Hepatocyte (in vitro differentiated cells): ENCODE measurements at regions not wholly inside any gene's neighbourhood (a gene's known extent, or its start where the extent isn't known, plus 50 kb on each side); places are given as distances from the start of the nearest gene placed in this dataset.

Experiments used
- DNase-seq: peaks from one replicate; pipeline ENCODE4 v3.0.0-alpha.2; 2016; ENCODE audit warnings: low spot score
- H2AFZ ChIP-seq: fragments of 200-600 bp; sonication (generic); 2 replicates; pipeline ENCODE4 v1.6.0; 2016; ENCODE audit warnings: antibody characterized with exemption, mild to moderate bottlenecking
- H3K27ac ChIP-seq: fragments of 200-600 bp; sonication (generic); 2 replicates; pipeline ENCODE4 v1.5.1; 2016; ENCODE audit warnings: mild to moderate bottlenecking
- H3K27me3 ChIP-seq: fragments of 200-600 bp; sonication (generic); 2 replicates; pipeline ENCODE4 v1.6.1; 2016
- H3K36me3 ChIP-seq: fragments of 200-600 bp; sonication (generic); replicated peaks from 2 replicates; pipeline ENCODE4 v1.5.1; 2016; ENCODE audit warnings: low read depth; ENCODE audit not compliant: insufficient read depth
- H3K4me1 ChIP-seq: fragments of 200-600 bp; sonication (generic); 2 replicates; pipeline ENCODE4 v1.5.1; 2016; ENCODE audit warnings: mild to moderate bottlenecking, moderate library complexity; ENCODE audit not compliant: insufficient read depth
- H3K4me2 ChIP-seq: fragments of 200-600 bp; sonication (generic); 2 replicates; pipeline ENCODE4 v1.6.0; 2016
- H3K4me3 ChIP-seq: fragments of 200-600 bp; sonication (generic); 2 replicates; pipeline ENCODE4 v1.5.1; 2016; ENCODE audit warnings: mild to moderate bottlenecking
- H3K79me2 ChIP-seq: fragments of 200-600 bp; sonication (generic); 2 replicates; pipeline ENCODE4 v1.6.0; 2017; ENCODE audit warnings: mild to moderate bottlenecking
- H3K9me2 ChIP-seq: fragments of 200-600 bp; sonication (generic); replicated peaks from 2 replicates; pipeline ENCODE4 v1.6.0; 2017; ENCODE audit warnings: mild to moderate bottlenecking; ENCODE audit not compliant: insufficient read depth
- H3K9me3 ChIP-seq: fragments of 200-600 bp; sonication (generic); 2 replicates; pipeline ENCODE4 v1.5.1; 2016; ENCODE audit warnings: low read depth, mild to moderate bottlenecking
- H4K20me1 ChIP-seq: fragments of 200-600 bp; sonication (generic); 2 replicates; pipeline ENCODE4 v1.6.0; 2016; ENCODE audit warnings: mild to moderate bottlenecking; ENCODE audit not compliant: insufficient read depth, poor library complexity, severe bottlenecking
- EZH2 ChIP-seq: fragments of 200-600 bp; sonication (generic); IDR thresholded peaks from 2 replicates; pipeline ENCODE4 v1.6.1; 2016; ENCODE audit warnings: antibody characterized with exemption, mild to moderate bottlenecking, borderline replicate concordance
- EZH2phosphoT487 ChIP-seq: fragments of 200-600 bp; sonication (generic); IDR thresholded peaks from one replicate; pipeline ENCODE4 v1.6.1; 2018; ENCODE audit warnings: antibody characterized with exemption, mild to moderate bottlenecking, low read depth, moderate library complexity; ENCODE audit not compliant: unreplicated experiment, severe bottlenecking
- WGBS: methylation state at CpG from one replicate; pipeline ENCODE4 v1.1.6; 2016; ENCODE audit warnings: low lambda C conversion rate; ENCODE audit errors: missing lambda C conversion rate; 5-methylcytosine and 5-hydroxymethylcytosine counted together
- TF ChIP-seq, protein P1 (sequence below): fragments of 200-600 bp; sonication (generic); IDR thresholded peaks from 2 replicates; pipeline ENCODE4 v1.5.1; 2016; ENCODE audit warnings: antibody characterized with exemption, mild to moderate bottlenecking; ENCODE audit not compliant: poor library complexity

DNA sequence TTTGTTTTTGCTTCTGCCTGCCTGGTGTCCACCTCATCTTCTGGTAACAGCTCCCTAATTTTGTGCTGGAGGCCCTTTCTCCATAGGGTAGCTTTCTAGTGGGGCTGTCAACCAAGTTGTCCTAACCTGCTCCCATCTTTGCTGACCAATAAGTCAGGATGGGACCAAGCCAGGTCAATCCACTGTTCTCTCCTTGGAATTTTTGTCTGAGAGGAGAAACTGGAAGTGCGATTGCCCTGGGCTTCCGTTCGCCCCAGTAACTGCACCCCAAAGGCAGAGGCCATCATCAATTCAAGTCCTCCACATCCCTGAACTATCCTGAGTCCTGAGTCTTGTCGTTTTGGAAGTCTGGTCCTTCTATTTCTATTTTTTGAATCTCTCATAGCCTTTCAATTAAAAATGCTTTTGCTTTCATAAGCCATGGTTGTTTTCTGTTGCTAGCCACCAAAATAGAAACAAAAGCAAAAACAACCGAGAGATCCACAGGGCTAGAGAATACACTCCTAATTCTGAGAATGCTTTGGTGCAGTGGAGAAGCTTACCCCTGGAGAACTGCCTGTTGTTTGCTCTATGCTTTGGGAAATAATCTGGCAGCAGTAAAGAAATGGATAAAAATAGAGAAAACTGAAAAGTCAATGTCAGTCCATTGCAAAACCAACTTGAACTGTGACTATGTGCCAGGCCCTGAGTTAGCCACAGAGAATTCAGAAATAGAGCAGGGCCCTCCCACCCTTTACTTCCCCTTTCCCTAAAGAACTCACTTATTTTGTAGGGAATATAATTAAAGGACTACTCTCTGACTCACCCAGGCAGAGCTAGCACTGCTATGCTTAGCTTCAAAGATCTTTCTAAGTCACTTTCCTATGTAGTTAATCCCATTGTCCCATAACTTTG is 368.1 kb downstream of the CXCL12 start:
- H3K4me2 ChIP-seq = no peak overlapping the region
- no peaks in the 10 kb centered on the region for H3K27me3 ChIP-seq
- no peaks in the 10 kb centered on the region for H3K9me3 ChIP-seq
- H3K4me3 ChIP-seq = no peak overlapping the region
- DNase-seq = no peak
- H3K9me2 ChIP-seq = no peaks in the 10 kb centered on the region
- H3K36me3 ChIP-seq = no peaks in the 10 kb centered on the region
- H3K4me1 ChIP-seq = no peaks in the 10 kb centered on the region
- H3K27ac ChIP-seq = no peak overlapping the region
- TF ChIP-seq EZH2 (no peak), EZH2phosphoT487 (no peak)
- TF ChIP-seq, protein P1, sequence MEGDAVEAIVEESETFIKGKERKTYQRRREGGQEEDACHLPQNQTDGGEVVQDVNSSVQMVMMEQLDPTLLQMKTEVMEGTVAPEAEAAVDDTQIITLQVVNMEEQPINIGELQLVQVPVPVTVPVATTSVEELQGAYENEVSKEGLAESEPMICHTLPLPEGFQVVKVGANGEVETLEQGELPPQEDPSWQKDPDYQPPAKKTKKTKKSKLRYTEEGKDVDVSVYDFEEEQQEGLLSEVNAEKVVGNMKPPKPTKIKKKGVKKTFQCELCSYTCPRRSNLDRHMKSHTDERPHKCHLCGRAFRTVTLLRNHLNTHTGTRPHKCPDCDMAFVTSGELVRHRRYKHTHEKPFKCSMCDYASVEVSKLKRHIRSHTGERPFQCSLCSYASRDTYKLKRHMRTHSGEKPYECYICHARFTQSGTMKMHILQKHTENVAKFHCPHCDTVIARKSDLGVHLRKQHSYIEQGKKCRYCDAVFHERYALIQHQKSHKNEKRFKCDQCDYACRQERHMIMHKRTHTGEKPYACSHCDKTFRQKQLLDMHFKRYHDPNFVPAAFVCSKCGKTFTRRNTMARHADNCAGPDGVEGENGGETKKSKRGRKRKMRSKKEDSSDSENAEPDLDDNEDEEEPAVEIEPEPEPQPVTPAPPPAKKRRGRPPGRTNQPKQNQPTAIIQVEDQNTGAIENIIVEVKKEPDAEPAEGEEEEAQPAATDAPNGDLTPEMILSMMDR = no peak
- H4K20me1 ChIP-seq = no peaks in the 10 kb centered on the region
- no peak overlapping the region for H2AFZ ChIP-seq
- no peaks in the 10 kb centered on the region for H3K79me2 ChIP-seq
- 94% methylated on average over 5 of the region's 5 CpGs for WGBS

DNA sequence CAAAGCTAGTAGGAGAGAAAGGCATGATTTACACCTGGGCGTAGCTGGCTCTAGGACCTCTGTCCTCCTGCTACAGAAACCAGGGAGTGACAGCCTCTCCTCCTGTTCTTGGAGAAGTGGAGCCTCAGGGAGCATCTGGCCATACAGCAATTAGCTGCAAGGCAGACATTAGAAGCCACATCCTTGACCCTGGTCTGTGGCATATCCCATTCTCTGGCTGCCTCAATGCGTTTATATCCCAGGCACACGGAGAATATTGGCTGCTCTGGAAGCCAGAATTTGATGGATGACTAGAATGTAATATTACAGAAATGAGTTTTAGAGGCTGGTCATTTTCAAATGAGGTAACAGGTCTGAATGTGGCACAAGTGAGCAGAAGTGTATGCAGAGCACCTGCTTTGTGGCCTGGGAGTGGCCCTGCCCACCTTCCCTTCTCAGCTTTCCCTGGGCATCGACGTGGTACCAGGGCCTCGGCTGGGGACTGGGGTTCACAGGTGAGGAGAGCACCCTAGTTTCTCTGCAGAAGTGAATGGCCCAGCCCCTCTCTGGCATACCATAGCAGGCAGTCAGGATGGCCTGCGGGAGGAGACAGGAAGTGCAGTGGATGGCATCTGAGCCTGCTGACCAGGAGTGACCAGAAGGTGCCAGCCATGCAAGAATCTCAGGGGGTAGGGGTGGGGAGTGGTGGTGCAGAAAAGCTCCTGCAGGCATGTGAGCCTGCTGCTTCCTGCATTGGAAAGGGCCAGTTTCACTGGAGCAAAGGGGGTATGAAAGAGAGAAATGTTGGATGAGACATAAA is 367.2 kb upstream of the ZNF32 start:
- no peak overlapping the region for H3K27ac ChIP-seq
- H3K36me3 ChIP-seq = no peaks in the 10 kb centered on the region
- no peaks in the 10 kb centered on the region for H3K9me2 ChIP-seq
- H3K27me3 ChIP-seq = no peaks in the 10 kb centered on the region
- peaks cover 3% of the 10 kb centered on the region for H3K4me1 ChIP-seq
- no peak for TF ChIP-seq EZH2
- TF ChIP-seq, protein P1 = no peak
- TF ChIP-seq EZH2phosphoT487 = no peak
- no peaks in the 10 kb centered on the region for H4K20me1 ChIP-seq
- no peak for DNase-seq
- no peak overlapping the region for H2AFZ ChIP-seq
- H3K9me3 ChIP-seq = no peaks in the 10 kb centered on the region
- H3K79me2 ChIP-seq = no peaks in the 10 kb centered on the region
- 86% methylated on average over 7 of the region's 7 CpGs for WGBS
- H3K4me3 ChIP-seq = no peak overlapping the region
- H3K4me2 ChIP-seq = no peak overlapping the region

DNA sequence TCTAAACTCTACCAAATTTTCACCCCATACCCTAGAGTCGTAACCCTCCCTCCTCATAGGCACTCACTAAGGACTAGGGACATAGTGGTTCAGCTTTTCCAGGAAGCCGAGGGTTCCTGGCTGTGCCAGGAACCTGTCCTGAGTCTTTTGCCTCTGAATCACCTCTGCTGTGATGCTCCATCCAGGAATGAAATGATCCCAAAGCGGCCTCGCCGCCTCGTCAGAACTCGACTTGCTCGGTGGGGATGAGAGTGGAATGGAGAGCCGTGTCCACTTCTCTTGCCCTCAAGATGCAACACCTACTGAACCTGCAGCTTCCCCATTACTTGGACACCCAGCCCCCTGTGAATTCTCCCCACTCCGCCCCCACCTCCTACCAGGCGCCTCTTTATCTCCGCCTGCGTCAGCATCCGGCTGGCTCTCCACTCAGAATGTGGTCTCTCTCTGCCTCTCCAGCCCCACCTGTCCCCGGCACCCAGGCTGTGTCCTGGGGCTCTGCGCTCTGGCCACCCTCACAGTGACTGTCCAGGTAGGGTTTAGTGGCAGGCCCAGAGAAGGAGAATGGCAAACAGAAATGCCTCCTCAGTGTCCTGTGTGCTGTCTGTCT is 366.1 kb upstream of the ZNF32 start:
- WGBS = 88% methylated on average over 16 of the region's 16 CpGs

More for the DNA sequence above, 366.1 kb upstream of the ZNF32 start:
- H2AFZ ChIP-seq = no peak overlapping the region
- no peaks in the 10 kb centered on the region for H3K36me3 ChIP-seq
- H3K4me3 ChIP-seq = no peak overlapping the region
- H3K9me2 ChIP-seq = no peaks in the 10 kb centered on the region
- H3K9me3 ChIP-seq = no peaks in the 10 kb centered on the region
- no peak overlapping the region for H3K4me2 ChIP-seq
- H4K20me1 ChIP-seq = no peaks in the 10 kb centered on the region
- no peaks in the 10 kb centered on the region for H3K27me3 ChIP-seq
- peaks cover 5% of the 10 kb centered on the region for H3K4me1 ChIP-seq
- H3K27ac ChIP-seq = no peak overlapping the region
- no peak for DNase-seq
- TF ChIP-seq, protein P1 = no peak
- TF ChIP-seq EZH2 (no peak), EZH2phosphoT487 (no peak)
- H3K79me2 ChIP-seq = no peaks in the 10 kb centered on the region
